Omental fat pad (tissue), 3 donors: ENCODE measurements at regions not wholly inside any gene's neighbourhood (a gene's known extent, or its start where the extent isn't known, plus 50 kb on each side); places are given as distances from the start of the nearest gene placed in this dataset.

Experiments
- ATAC-seq: fragments of 150-250 bp; one replicate; pipeline ENCODE4 v1.9.1; 2016; ENCODE audit warnings: mild to moderate bottlenecking, moderate library complexity; ENCODE audit not compliant: low FRiP score
- DNase-seq: peaks from one replicate; pipeline ENCODE4 v3.0.0-alpha.2; 2019; ENCODE audit warnings: low spot score
- CTCF ChIP-seq, 3 donors: fragments of 450-650 bp; IDR thresholded peaks; one replicate each; pipeline ENCODE4 v1.5.1; 2016 to 2017; ENCODE audit warnings: antibody characterized with exemption in 3 of 3, mild to moderate bottlenecking in 3 of 3, moderate library complexity in 2 of 3

GRCh38 chr1:221337106-221337505 lies 404.8 kb downstream of the DUSP10 start:
- ATAC-seq (no peak), DNase-seq (no peak)

GRCh38 chr1:221343136-221343535 lies 398.8 kb downstream of the DUSP10 start:
- DNase-seq (no peak), ATAC-seq (no peak)
- TF ChIP-seq CTCF (IDR thresholded peaks at IDR 0.05) = no peak

More at GRCh38 chr1:221337106-221337505, 404.8 kb downstream of the DUSP10 start:
- no peak for TF ChIP-seq CTCF (IDR thresholded peaks at IDR 0.05)

GRCh38 chr1:221343607-221344006 lies 398.3 kb downstream of the DUSP10 start:
- DNase-seq (no peak), ATAC-seq (no peak)
- TF ChIP-seq CTCF (IDR thresholded peaks at IDR 0.05) = no peak

- no peak for TF ChIP-seq CTCF (IDR thresholded peaks at IDR 0.05)
These were observed 397.2 kb downstream of the DUSP10 start for GRCh38 chr1:221344693-221345092.

GRCh38 chr1:221347706-221348105 lies 394.2 kb downstream of the DUSP10 start:
- TF ChIP-seq CTCF (IDR thresholded peaks at IDR 0.05) = no peak

More at GRCh38 chr1:221344693-221345092, 397.2 kb downstream of the DUSP10 start:
- DNase-seq (no peak), ATAC-seq (no peak)

GRCh38 chr1:221350091-221350490 lies 391.8 kb downstream of the DUSP10 start:
- DNase-seq (no peak), ATAC-seq (no peak)
- TF ChIP-seq CTCF (IDR thresholded peaks at IDR 0.05) = no peak

More at GRCh38 chr1:221347706-221348105, 394.2 kb downstream of the DUSP10 start:
- ATAC-seq (no peak), DNase-seq (no peak)

GRCh38 chr1:221356693-221357092 lies 385.2 kb downstream of the DUSP10 start:
- ATAC-seq = no peak
- TF ChIP-seq CTCF (IDR thresholded peaks at IDR 0.05) = no peak

More at GRCh38 chr1:221356693-221357092, 385.2 kb downstream of the DUSP10 start:
- no peak for DNase-seq
